Smooth muscle cell (in vitro differentiated cells): ENCODE measurements at regions not wholly inside any gene's neighbourhood (a gene's known extent, or its start where the extent isn't known, plus 50 kb on each side); places are given as distances from the start of the nearest gene placed in this dataset.

Experiments
- DNase-seq: peaks from one replicate; lab custom pipeline; 2025; ENCODE audit not compliant: unreplicated experiment; lab: John Stamatoyannopoulos, UW
- H2AFZ ChIP-seq: fragments of 200-600 bp; sonication (generic); 2 replicates; pipeline ENCODE4 v1.6.0; 2016; ENCODE audit warnings: antibody characterized with exemption, low read depth, mild to moderate bottlenecking
- H3F3A ChIP-seq: fragments of 200-600 bp; sonication (generic); 2 replicates; pipeline ENCODE4 v1.6.0; 2017; ENCODE audit warnings: antibody characterized with exemption, low read depth
- H3K27ac ChIP-seq: fragments of 200-600 bp; sonication (generic); 2 replicates; pipeline ENCODE4 v1.5.1; 2016; ENCODE audit warnings: low read depth, mild to moderate bottlenecking
- H3K27me3 ChIP-seq: fragments of 200-600 bp; sonication (generic); 2 replicates; pipeline ENCODE4 v1.6.1; 2016; ENCODE audit warnings: low read depth, mild to moderate bottlenecking
- H3K36me3 ChIP-seq: fragments of 200-600 bp; sonication (generic); 2 replicates; pipeline ENCODE4 v1.5.1; 2016; ENCODE audit warnings: low read depth
- H3K4me1 ChIP-seq: fragments of 200-600 bp; sonication (generic); 2 replicates; pipeline ENCODE4 v1.5.1; 2016; ENCODE audit warnings: low read depth
- H3K4me2 ChIP-seq: fragments of 200-600 bp; sonication (generic); 2 replicates; pipeline ENCODE4 v1.6.0; 2016; ENCODE audit warnings: mild to moderate bottlenecking
- H3K4me3 ChIP-seq: fragments of 200-600 bp; sonication (generic); 2 replicates; pipeline ENCODE4 v1.5.1; 2016; ENCODE audit warnings: mild to moderate bottlenecking
- H3K79me2 ChIP-seq: fragments of 200-600 bp; sonication (generic); 2 replicates; pipeline ENCODE4 v1.6.0; 2016; ENCODE audit warnings: low read depth, mild to moderate bottlenecking
- H3K9ac ChIP-seq: fragments of 200-600 bp; sonication (generic); 2 replicates; pipeline ENCODE4 v1.6.0; 2016; ENCODE audit warnings: low read depth
- H3K9me3 ChIP-seq: fragments of 200-600 bp; sonication (generic); replicated peaks from 2 replicates; pipeline ENCODE4 v1.5.1; 2016; ENCODE audit warnings: low read depth
- H4K20me1 ChIP-seq: fragments of 200-600 bp; sonication (generic); 2 replicates; pipeline ENCODE4 v1.6.0; 2016; ENCODE audit warnings: low read depth
- WGBS: methylation state at CpG from one replicate; pipeline ENCODE4 v1.1.7; 2016; ENCODE audit warnings: low lambda C conversion rate; 5-methylcytosine and 5-hydroxymethylcytosine counted together
- TF ChIP-seq, protein P1 (sequence below): fragments of 200-600 bp; sonication (generic); IDR thresholded peaks from 2 replicates; pipeline ENCODE4 v1.5.1; 2017; ENCODE audit warnings: borderline replicate concordance, mild to moderate bottlenecking, antibody characterized with exemption; ENCODE audit not compliant: insufficient read depth, poor library complexity, severe bottlenecking

- no peak overlapping the region for H3K4me3 ChIP-seq
- TF ChIP-seq, protein P1, sequence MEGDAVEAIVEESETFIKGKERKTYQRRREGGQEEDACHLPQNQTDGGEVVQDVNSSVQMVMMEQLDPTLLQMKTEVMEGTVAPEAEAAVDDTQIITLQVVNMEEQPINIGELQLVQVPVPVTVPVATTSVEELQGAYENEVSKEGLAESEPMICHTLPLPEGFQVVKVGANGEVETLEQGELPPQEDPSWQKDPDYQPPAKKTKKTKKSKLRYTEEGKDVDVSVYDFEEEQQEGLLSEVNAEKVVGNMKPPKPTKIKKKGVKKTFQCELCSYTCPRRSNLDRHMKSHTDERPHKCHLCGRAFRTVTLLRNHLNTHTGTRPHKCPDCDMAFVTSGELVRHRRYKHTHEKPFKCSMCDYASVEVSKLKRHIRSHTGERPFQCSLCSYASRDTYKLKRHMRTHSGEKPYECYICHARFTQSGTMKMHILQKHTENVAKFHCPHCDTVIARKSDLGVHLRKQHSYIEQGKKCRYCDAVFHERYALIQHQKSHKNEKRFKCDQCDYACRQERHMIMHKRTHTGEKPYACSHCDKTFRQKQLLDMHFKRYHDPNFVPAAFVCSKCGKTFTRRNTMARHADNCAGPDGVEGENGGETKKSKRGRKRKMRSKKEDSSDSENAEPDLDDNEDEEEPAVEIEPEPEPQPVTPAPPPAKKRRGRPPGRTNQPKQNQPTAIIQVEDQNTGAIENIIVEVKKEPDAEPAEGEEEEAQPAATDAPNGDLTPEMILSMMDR: no peak
- no peaks in the 10 kb centered on the region for H3K4me1 ChIP-seq
- no peak overlapping the region for H2AFZ ChIP-seq
- no peaks in the 10 kb centered on the region for H4K20me1 ChIP-seq
- no peak overlapping the region for H3K4me2 ChIP-seq
- WGBS: 84% methylated on average over 2 of the region's 2 CpGs
- H3K36me3 ChIP-seq: no peaks in the 10 kb centered on the region
- no peak overlapping the region for H3K9ac ChIP-seq
- no peaks in the 10 kb centered on the region for H3K27me3 ChIP-seq
- no peaks in the 10 kb centered on the region for H3K79me2 ChIP-seq
- no peaks in the 10 kb centered on the region for H3F3A ChIP-seq
- DNase-seq: no peak
- no peaks in the 10 kb centered on the region for H3K9me3 ChIP-seq
- H3K27ac ChIP-seq: no peak overlapping the region
These were observed 257.7 kb upstream of the AZI2 start for GRCh38 chr3:28606283-28606682.

- Histone ChIP-seq H4K20me1 (no peaks in the 10 kb centered on the region), H3K36me3 (no peaks in the 10 kb centered on the region), H3K4me2 (no peak overlapping the region), H3K79me2 (no peaks in the 10 kb centered on the region), H3K4me1 (no peaks in the 10 kb centered on the region), H3K27me3 (no peaks in the 10 kb centered on the region), H2AFZ (no peak overlapping the region), H3K27ac (no peak overlapping the region), H3K9ac (no peak overlapping the region), H3K4me3 (no peak overlapping the region), H3K9me3 (no peaks in the 10 kb centered on the region), H3F3A (no peaks in the 10 kb centered on the region)
- no peak for DNase-seq
- TF ChIP-seq, protein P1: no peak
These were observed 263.6 kb upstream of the AZI2 start for GRCh38 chr3:28612232-28612631.

DNA sequence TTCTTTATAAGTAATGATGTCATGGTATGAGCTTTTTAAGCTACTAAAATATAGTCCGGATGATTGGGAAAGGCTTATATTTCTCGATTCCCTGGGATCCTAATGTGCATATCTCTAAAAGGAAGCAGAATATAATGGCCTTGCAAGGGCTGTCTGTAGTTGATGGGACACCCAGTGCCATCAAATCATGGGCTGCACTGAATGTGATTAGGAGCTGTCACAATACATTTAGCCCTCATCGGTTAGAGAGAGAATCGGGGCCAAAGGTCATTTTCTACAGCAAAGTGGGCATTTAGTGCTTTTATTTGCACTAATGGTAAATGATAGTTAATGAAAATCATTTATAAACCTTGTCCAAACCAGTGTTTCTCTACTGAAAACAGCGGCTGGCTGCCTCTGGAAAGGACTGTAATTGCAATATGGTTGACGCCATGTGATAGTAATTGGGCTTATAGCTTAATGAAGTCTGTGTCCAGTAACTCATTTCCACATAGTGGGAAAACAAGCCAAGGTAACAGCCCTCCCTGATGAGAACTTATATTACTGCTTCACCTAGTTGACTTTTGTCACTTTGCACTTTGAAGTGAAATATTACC lies 265.0 kb upstream of the AZI2 start:
- 92% methylated on average over 6 of the region's 6 CpGs for WGBS

GRCh38 chr3:28615071-28615470 lies 266.4 kb upstream of the AZI2 start:
- no peak overlapping the region for H3K4me2 ChIP-seq
- no peaks in the 10 kb centered on the region for H3F3A ChIP-seq
- no peaks in the 10 kb centered on the region for H3K4me1 ChIP-seq
- no peak overlapping the region for H3K4me3 ChIP-seq
- no peaks in the 10 kb centered on the region for H3K27me3 ChIP-seq
- 92% methylated on average over 5 of the region's 5 CpGs for WGBS
- DNase-seq: no peak
- H3K79me2 ChIP-seq: no peaks in the 10 kb centered on the region
- no peak overlapping the region for H2AFZ ChIP-seq
- no peaks in the 10 kb centered on the region for H3K36me3 ChIP-seq
- no peaks in the 10 kb centered on the region for H3K9me3 ChIP-seq
- TF ChIP-seq, protein P1: no peak
- H4K20me1 ChIP-seq: no peaks in the 10 kb centered on the region
- H3K27ac ChIP-seq: no peak overlapping the region
- H3K9ac ChIP-seq: no peak overlapping the region

More for the DNA sequence above, 265.0 kb upstream of the AZI2 start:
- Histone ChIP-seq H3K27ac (no peak overlapping the region), H3K4me3 (no peak overlapping the region), H3K9me3 (no peaks in the 10 kb centered on the region), H3F3A (no peaks in the 10 kb centered on the region), H3K27me3 (no peaks in the 10 kb centered on the region), H3K4me2 (no peak overlapping the region), H2AFZ (no peak overlapping the region), H3K4me1 (no peaks in the 10 kb centered on the region), H4K20me1 (no peaks in the 10 kb centered on the region), H3K9ac (no peak overlapping the region), H3K79me2 (no peaks in the 10 kb centered on the region), H3K36me3 (no peaks in the 10 kb centered on the region)
- DNase-seq: no peak
- TF ChIP-seq, protein P1: no peak
